PFSK-1 (cell line): ENCODE measurements at regions not wholly inside any gene's neighbourhood (a gene's known extent, or its start where the extent isn't known, plus 50 kb on each side); places are given as distances from the start of the nearest gene placed in this dataset.

Experiments used
- FOXP2 ChIP-seq: optimal IDR thresholded peaks from 2 replicates; pipeline ENCODE3; 2011; ENCODE audit warnings: borderline replicate concordance, control low read depth, inconsistent platforms; ENCODE audit not compliant: insufficient read depth; ENCODE audit errors: extremely low read length, extremely low read depth
- POLR2AphosphoS5 ChIP-seq: IDR thresholded peaks from 2 replicates; pipeline ENCODE4 v1.6.1; 2012; ENCODE audit warnings: low read depth, mild to moderate bottlenecking, control low read depth, low read length, moderate library complexity
- REST ChIP-seq, 2 experiments: IDR thresholded peaks; 2 replicates each; pipeline versions ENCODE4 v1.6.1 to v1.8.0; 2011 to 2012; ENCODE audit warnings: low read depth in 2 of 2, low read length in 2 of 2, control low read depth in 1 of 2, inconsistent platforms in 1 of 2, mild to moderate bottlenecking in 1 of 2, moderate library complexity in 1 of 2; ENCODE audit not compliant: insufficient read depth in 1 of 2
- SIN3A ChIP-seq: IDR thresholded peaks from 2 replicates; pipeline ENCODE4 v1.6.1; 2012; ENCODE audit warnings: mild to moderate bottlenecking, low read length, moderate library complexity, borderline replicate concordance; ENCODE audit not compliant: insufficient read depth
- TAF1 ChIP-seq: IDR thresholded peaks from 2 replicates; pipeline ENCODE4 v1.6.1; 2012; ENCODE audit warnings: low read length, control low read depth, borderline replicate concordance; ENCODE audit not compliant: insufficient read depth

DNA sequence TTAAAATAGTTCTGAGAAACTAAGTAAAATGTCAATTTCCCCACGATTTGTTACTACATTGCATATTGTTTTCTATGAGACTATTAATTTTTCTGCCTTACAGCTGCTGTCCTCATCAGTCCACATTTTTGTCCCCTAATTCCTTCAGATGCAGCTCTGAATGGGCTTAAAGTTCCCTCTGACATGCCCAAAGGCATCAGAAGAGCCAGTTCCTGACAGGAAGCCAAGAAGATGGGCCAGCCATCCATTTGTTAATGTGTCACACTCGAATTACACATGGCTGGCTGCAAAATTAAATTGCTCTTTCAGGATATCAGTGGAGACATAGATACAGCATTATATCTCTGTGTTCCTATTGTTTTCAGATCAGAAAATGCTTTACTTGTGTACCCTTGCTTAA is 1223.0 kb downstream of the EPHA7 start:
- TF ChIP-seq SIN3A (no peak), TAF1 (no peak), POLR2AphosphoS5 (no peak), REST (IDR thresholded peaks at IDR 0.05; ENCODE audit: insufficient read depth in 1 of 2, low read depth in 2 of 2, low read length in 2 of 2) (no peak), FOXP2 (no peak)
